GM21367 (cell line): ENCODE measurements at regions not wholly inside any gene's neighbourhood (a gene's known extent, or its start where the extent isn't known, plus 50 kb on each side); places are given as distances from the start of the nearest gene placed in this dataset.

Experiments
- ATAC-seq: cut with Tn5 transposase; IDR thresholded peaks from one replicate; pipeline ENCODE4 v1.9.1; 2021; ENCODE audit not compliant: unreplicated experiment

DNA sequence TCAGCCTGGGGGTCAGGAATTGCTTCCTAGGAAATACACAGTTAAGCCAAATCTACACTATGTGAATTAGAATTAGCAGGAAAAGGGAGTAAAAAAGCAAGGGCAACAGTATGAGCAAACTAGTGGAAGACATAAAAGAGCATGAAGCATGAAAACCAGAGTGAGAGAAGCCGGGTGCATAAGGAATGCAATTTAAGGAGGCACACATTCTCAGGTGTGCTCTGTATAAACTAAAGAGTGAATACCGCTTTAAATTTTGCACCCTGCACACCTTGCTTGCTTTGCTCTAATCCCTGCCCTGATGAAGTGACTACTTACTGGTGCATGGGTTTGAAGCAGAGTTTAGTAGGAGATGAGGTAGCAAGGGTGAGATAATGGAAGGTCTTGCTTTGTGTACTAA is 65.7 kb upstream of the EPHA4 start:
- ATAC-seq = no peak

DNA sequence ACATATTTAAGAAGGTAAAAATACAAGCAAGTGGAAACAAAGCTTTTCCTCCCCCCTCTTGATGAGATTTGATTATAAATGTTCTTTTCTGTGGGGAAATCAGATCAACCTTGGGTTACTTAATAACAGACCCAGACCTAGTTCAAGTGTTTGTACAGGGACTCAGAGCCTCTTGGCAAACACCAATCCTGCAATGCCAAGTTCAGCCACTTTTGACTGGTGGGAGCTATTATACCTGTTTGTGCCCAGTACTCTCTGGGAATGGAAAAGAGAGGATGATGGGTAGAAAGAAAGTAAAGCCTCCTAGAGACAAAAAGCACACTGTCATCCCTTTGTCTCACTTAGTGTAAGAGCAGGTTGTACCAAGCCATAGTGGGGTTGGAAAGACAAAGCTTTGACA is 63.8 kb upstream of the EPHA4 start:
- peak; percentile 60 for ATAC-seq

DNA sequence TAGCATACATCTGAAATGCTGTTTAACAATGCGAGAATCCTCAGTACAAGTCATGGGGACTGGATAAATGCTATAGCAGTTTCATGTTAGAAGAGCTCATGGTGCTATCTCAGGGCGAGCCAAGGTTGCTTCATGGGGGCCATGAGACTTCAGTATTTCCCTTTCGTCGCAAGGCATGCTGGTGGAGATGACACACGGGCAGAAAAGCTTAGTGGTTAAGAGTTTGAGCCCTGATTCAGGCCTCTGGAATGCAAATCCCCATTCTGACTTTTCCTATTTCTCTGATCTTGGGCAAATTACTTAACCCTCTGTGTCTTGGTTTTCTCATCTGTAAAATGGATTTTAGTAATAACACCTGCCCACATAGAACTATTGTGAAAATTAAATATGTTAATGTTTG is 57.4 kb upstream of the EPHA4 start:
- no peak for ATAC-seq

DNA sequence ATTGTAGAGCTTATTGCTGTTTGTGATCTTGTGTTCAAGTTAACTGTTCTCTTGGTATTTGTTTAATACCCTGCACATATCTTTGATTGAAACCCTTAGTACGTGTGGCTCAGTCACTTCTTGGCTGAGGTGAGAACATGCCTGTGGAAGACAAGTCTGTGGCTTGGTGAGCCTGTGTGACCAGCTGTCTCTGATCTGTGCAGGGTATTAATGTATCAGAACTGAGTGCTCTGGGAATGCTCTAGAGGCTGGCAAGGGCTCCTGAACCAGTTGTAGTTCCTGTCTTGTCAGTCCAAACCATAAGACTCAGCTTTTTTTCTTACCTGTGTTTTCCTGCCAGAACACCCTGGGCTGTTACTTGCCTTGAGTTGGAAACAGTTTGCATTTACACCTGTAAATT is 52.4 kb upstream of the EPHA4 start:
- ATAC-seq = no peak
